ENCODE measurements at regions not wholly inside any gene's neighbourhood (a gene's known extent, or its start where the extent isn't known, plus 50 kb on each side); places are given as distances from the start of the nearest gene placed in this dataset.

GRCh38 chr15:94077938-94078337 is 153.4 kb upstream of the MCTP2 start:
- TF ChIP-seq ETS1 (conservative IDR thresholded peaks at IDR 0.05; ENCODE audit: control insufficient read depth, low read depth, low read length), result no peak
- TF ChIP-seq NR4A1 (CRISPR knock-in tag; IDR thresholded peaks at IDR 0.05), result no peak
- TF ChIP-seq NR4A1 (tag; IDR thresholded peaks at IDR 0.05), result no peak
- Histone ChIP-seq H3K4me3 (no peak overlapping the region), H3K27me3 (ENCODE audit: control insufficient read depth in 2 of 2, insufficient read depth in 2 of 2, low read length in 2 of 2) (no peaks in the 10 kb centered on the region), H3K79me2 (ENCODE audit: control insufficient read depth, insufficient read depth, low read length) (no peaks in the 10 kb centered on the region), H4K20me1 (replicated peaks; ENCODE audit: control insufficient read depth, insufficient read depth, low read length) (no peaks in the 10 kb centered on the region), H3K9me3 (replicated peaks; ENCODE audit: control insufficient read depth, insufficient read depth, low read depth, low read length) (no peaks in the 10 kb centered on the region), H3K9me1 (ENCODE audit: control insufficient read depth, insufficient read depth, low read length) (no peaks in the 10 kb centered on the region), H3K9ac (ENCODE audit: insufficient read depth in 1 of 2, low read depth in 2 of 2, low read length in 2 of 2) (no peak overlapping the region), H3K27ac (ENCODE audit: extremely low read depth, low read depth, low read length) (no peak overlapping the region), H3K36me3 (ENCODE audit: control insufficient read depth, insufficient read depth, low read length) (no peaks in the 10 kb centered on the region), H3K4me1 (replicated peaks in 1 of 2; ENCODE audit: control insufficient read depth in 2 of 2, insufficient read depth in 2 of 2, low read length in 2 of 2) (no peaks in the 10 kb centered on the region), H2AFZ (ENCODE audit: low read depth, low read length) (no peak overlapping the region), H3K4me2 (ENCODE audit: insufficient read depth, low read length) (no peak overlapping the region)
- no peak for ATAC-seq
- no peak for DNase-seq (ENCODE audit: extremely low read depth in 1 of 4, low spot score in 3 of 4)
- FAIRE-seq, result no peak
- no TSS peak for BruUV-seq (replicated peaks)
- intact Hi-C loops (cut with micrococcal nuclease) (no loop called here), in situ Hi-C loops (cut with MboI) (no loop called here)
- WGBS (ENCODE audit: insufficient coverage, low coverage, missing lambda C conversion rate), result 0% methylated on average over 2 of the region's 2 CpGs
- ChIA-PET CTCF (ENCODE audit: low intra/inter-chr PET ratio) (no interaction called here), POLR2A (no interaction called here)

- Histone ChIP-seq H3K9me1 (ENCODE audit: control insufficient read depth, insufficient read depth, low read length) (no peaks in the 10 kb centered on the region), H3K4me3 (no peak overlapping the region), H2AFZ (ENCODE audit: low read depth, low read length) (no peak overlapping the region), H3K4me1 (replicated peaks in 1 of 2; ENCODE audit: control insufficient read depth in 2 of 2, insufficient read depth in 2 of 2, low read length in 2 of 2) (no peaks in the 10 kb centered on the region), H3K4me2 (ENCODE audit: insufficient read depth, low read length) (no peak overlapping the region), H3K36me3 (ENCODE audit: control insufficient read depth, insufficient read depth, low read length) (no peaks in the 10 kb centered on the region), H4K20me1 (replicated peaks; ENCODE audit: control insufficient read depth, insufficient read depth, low read length) (no peaks in the 10 kb centered on the region), H3K79me2 (ENCODE audit: control insufficient read depth, insufficient read depth, low read length) (no peaks in the 10 kb centered on the region), H3K9ac (ENCODE audit: insufficient read depth in 1 of 2, low read depth in 2 of 2, low read length in 2 of 2) (no peak overlapping the region), H3K27ac (ENCODE audit: extremely low read depth, low read depth, low read length) (no peak overlapping the region), H3K27me3 (ENCODE audit: control insufficient read depth in 2 of 2, insufficient read depth in 2 of 2, low read length in 2 of 2) (no peaks in the 10 kb centered on the region), H3K9me3 (replicated peaks; ENCODE audit: control insufficient read depth, insufficient read depth, low read depth, low read length) (0 out of 2 replicates have a peak, but pooled peaks cover 2% of the 10 kb centered on the region)
- ChIA-PET CTCF (ENCODE audit: low intra/inter-chr PET ratio) (no interaction called here), POLR2A (no interaction called here)
- in situ Hi-C loops (cut with MboI) (no loop called here), intact Hi-C loops (cut with micrococcal nuclease) (no loop called here)
- BruUV-seq (replicated peaks), result no TSS peak
- no peak for FAIRE-seq
- WGBS (ENCODE audit: insufficient coverage, low coverage, missing lambda C conversion rate), result 1% methylated on average over 9 of the region's 9 CpGs
- DNase-seq (ENCODE audit: extremely low read depth in 1 of 4, low spot score in 3 of 4), result no peak
- no peak for ATAC-seq
- no peak for TF ChIP-seq MGA (IDR thresholded peaks at IDR 0.05)
Measured at GRCh38 chr15:94075349-94075748, 156.0 kb upstream of the MCTP2 start.

All from K562 (cell line).